Endodermal cell (in vitro differentiated cells): ENCODE measurements at regions not wholly inside any gene's neighbourhood (a gene's known extent, or its start where the extent isn't known, plus 50 kb on each side); places are given as distances from the start of the nearest gene placed in this dataset.

Experiments used
- DNase-seq: peaks from one replicate; pipeline ENCODE4 v3.0.0-alpha.2; 2017
- H3K27ac ChIP-seq: 2 replicates; pipeline ENCODE4 v1.5.1; 2013; ENCODE audit warnings: mild to moderate bottlenecking, low read depth, low read length, moderate library complexity
- H3K27me3 ChIP-seq: 2 replicates; pipeline ENCODE4 v1.6.1; 2013; ENCODE audit warnings: mild to moderate bottlenecking, low read length, moderate library complexity; ENCODE audit not compliant: insufficient read depth, control insufficient read depth, poor library complexity, severe bottlenecking
- H3K36me3 ChIP-seq: 2 replicates; pipeline ENCODE4 v1.7.0; 2013; ENCODE audit warnings: mild to moderate bottlenecking, low read length, moderate library complexity; ENCODE audit not compliant: control insufficient read depth, insufficient read depth
- H3K4me1 ChIP-seq: one replicate; pipeline ENCODE4 v1.7.0; 2013; ENCODE audit warnings: low read length; ENCODE audit not compliant: control insufficient read depth, insufficient read depth
- H3K4me3 ChIP-seq: 2 replicates; pipeline ENCODE4 v1.5.1; 2013; ENCODE audit warnings: mild to moderate bottlenecking, low read length, moderate library complexity
- H3K9ac ChIP-seq: 2 replicates; pipeline ENCODE4 v1.6.1; 2013; ENCODE audit warnings: mild to moderate bottlenecking, low read length, moderate library complexity; ENCODE audit not compliant: poor library complexity, severe bottlenecking; ENCODE audit errors: extremely low read depth
- H3K9me3 ChIP-seq: 2 replicates; pipeline ENCODE4 v1.6.1; 2013; ENCODE audit warnings: mild to moderate bottlenecking, low read length, moderate library complexity; ENCODE audit not compliant: control insufficient read depth
- H3K27ac Mint-ChIP-seq: 2 replicates; pipeline ENCODE4 v1.8.0; 2020; ENCODE audit warnings: mixed read lengths
- H3K27me3 Mint-ChIP-seq: 2 replicates; pipeline ENCODE4 v1.8.0; 2021; ENCODE audit warnings: mild to moderate bottlenecking, mixed read lengths; ENCODE audit not compliant: insufficient read depth
- H3K36me3 Mint-ChIP-seq: 2 replicates; pipeline ENCODE4 v1.8.0; 2020; ENCODE audit warnings: low read depth, mixed read lengths
- H3K4me1 Mint-ChIP-seq: 2 replicates; pipeline ENCODE4 v1.8.0; 2020; ENCODE audit warnings: mixed read lengths
- H3K4me3 Mint-ChIP-seq: 2 replicates; pipeline ENCODE4 v1.8.0; 2020; ENCODE audit warnings: mild to moderate bottlenecking, moderate library complexity, mixed read lengths
- H3K9me3 Mint-ChIP-seq: 2 replicates; pipeline ENCODE4 v1.8.0; 2020; ENCODE audit warnings: mild to moderate bottlenecking, mixed read lengths
- WGBS, 2 experiments: methylation state at CpG; one replicate each; pipeline versions ENCODE4 v1.1.5 to v1.1.7; 2013; ENCODE audit warnings: missing lambda C conversion rate in 2 of 2, mixed read lengths in 1 of 2; ENCODE audit not compliant: insufficient coverage in 1 of 2, insufficient read length in 1 of 2; 5-methylcytosine and 5-hydroxymethylcytosine counted together
- TF ChIP-seq, protein P1 (sequence below): fragments of 200-600 bp; sonication (generic); conservative IDR thresholded peaks from 2 replicates; pipeline ENCODE4 v1.5.0; 2021; ENCODE audit warnings: antibody characterized with exemption, mild to moderate bottlenecking

DNA sequence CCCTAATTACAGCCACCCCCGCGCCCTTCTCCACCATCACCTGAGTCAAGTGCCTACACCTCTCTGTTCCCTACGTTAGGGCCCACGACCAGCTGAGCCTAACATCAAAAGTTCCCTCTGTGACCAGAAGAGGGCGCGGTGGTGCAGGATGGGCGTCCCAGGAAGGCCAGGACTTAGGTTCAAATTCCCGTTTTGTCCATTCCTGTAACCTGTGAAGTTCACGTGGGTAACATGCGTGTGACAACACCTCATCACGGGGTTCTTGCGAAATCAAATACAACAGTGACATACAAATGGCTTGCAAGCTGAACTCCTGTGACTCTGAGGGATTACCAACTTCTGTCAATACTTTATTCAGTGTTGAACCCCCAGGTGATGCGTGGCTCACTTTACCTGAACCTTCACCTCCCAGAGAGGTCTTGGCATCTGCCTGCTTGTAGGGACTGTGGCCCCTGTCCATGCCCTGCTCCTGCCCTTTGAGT lies 207.9 kb downstream of the ARL4C start:
- Histone ChIP-seq H3K4me1 (peaks cover 7% of the 10 kb centered on the region), H3K4me3 (no peak overlapping the region), H3K36me3 (no peaks in the 10 kb centered on the region), H3K9ac (no peak overlapping the region), H3K27me3 (no peaks in the 10 kb centered on the region), H3K9me3 (no peaks in the 10 kb centered on the region), H3K27ac (no peak overlapping the region)
- Mint-ChIP-seq H3K9me3 (no peaks in the 10 kb centered on the region), H3K36me3 (no peaks in the 10 kb centered on the region), H3K4me1 (peaks cover 15% of the 10 kb centered on the region), H3K4me3 (no peak overlapping the region), H3K27me3 (no peaks in the 10 kb centered on the region), H3K27ac (no peak overlapping the region)
- DNase-seq: peak; percentile 95
- TF ChIP-seq, protein P1, sequence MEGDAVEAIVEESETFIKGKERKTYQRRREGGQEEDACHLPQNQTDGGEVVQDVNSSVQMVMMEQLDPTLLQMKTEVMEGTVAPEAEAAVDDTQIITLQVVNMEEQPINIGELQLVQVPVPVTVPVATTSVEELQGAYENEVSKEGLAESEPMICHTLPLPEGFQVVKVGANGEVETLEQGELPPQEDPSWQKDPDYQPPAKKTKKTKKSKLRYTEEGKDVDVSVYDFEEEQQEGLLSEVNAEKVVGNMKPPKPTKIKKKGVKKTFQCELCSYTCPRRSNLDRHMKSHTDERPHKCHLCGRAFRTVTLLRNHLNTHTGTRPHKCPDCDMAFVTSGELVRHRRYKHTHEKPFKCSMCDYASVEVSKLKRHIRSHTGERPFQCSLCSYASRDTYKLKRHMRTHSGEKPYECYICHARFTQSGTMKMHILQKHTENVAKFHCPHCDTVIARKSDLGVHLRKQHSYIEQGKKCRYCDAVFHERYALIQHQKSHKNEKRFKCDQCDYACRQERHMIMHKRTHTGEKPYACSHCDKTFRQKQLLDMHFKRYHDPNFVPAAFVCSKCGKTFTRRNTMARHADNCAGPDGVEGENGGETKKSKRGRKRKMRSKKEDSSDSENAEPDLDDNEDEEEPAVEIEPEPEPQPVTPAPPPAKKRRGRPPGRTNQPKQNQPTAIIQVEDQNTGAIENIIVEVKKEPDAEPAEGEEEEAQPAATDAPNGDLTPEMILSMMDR: peak; percentile 93
- WGBS, 2 experiments: 40 to 45% methylated on average over 13 of the region's 13 CpGs

GRCh38 chr2:234287650-234288049 lies 209.2 kb downstream of the ARL4C start:
- H3K4me3 ChIP-seq: no peak overlapping the region
- H3K4me3 Mint-ChIP-seq: no peak overlapping the region
- H3K27ac Mint-ChIP-seq: no peak overlapping the region
- H3K9me3 ChIP-seq: no peaks in the 10 kb centered on the region
- no peaks in the 10 kb centered on the region for H3K36me3 ChIP-seq
- peaks cover 11% of the 10 kb centered on the region for H3K4me1 Mint-ChIP-seq
- no peak overlapping the region for H3K27ac ChIP-seq
- peaks cover 7% of the 10 kb centered on the region for H3K4me1 ChIP-seq
- TF ChIP-seq, protein P1: no peak
- 74 to 81% methylated on average over 3 of the region's 3 CpGs for WGBS, 2 experiments
- no peak for DNase-seq
- no peaks in the 10 kb centered on the region for H3K36me3 Mint-ChIP-seq
- peaks cover 2% of the 10 kb centered on the region for H3K27me3 Mint-ChIP-seq
- no peak overlapping the region for H3K9ac ChIP-seq
- H3K9me3 Mint-ChIP-seq: no peaks in the 10 kb centered on the region
- no peaks in the 10 kb centered on the region for H3K27me3 ChIP-seq

- TF ChIP-seq, protein P1: no peak
- no peaks in the 10 kb centered on the region for H3K27me3 ChIP-seq
- no peak for DNase-seq
- no peaks in the 10 kb centered on the region for H3K9me3 ChIP-seq
- Mint-ChIP-seq H3K27ac (no peak overlapping the region), H3K9me3 (no peaks in the 10 kb centered on the region), H3K27me3 (peaks cover 5% of the 10 kb centered on the region), H3K36me3 (no peaks in the 10 kb centered on the region), H3K4me1 (peaks cover 5% of the 10 kb centered on the region), H3K4me3 (no peak overlapping the region)
- H3K9ac ChIP-seq: no peak overlapping the region
- no peak overlapping the region for H3K4me3 ChIP-seq
- 62 to 84% methylated on average over 2 to 4 of the region's 4 CpGs for WGBS, 2 experiments
- H3K27ac ChIP-seq: no peak overlapping the region
- no peaks in the 10 kb centered on the region for H3K36me3 ChIP-seq
- peaks cover 4% of the 10 kb centered on the region for H3K4me1 ChIP-seq
Measured at GRCh38 chr2:234286956-234287355, 209.9 kb downstream of the ARL4C start.
